GM23338 (cell line): ENCODE measurements at regions not wholly inside any gene's neighbourhood (a gene's known extent, or its start where the extent isn't known, plus 50 kb on each side); places are given as distances from the start of the nearest gene placed in this dataset.

ENCODE experiments used
- ATAC-seq: fragments of 200-7000 bp; cut with Tn5 transposase; 3 replicates; pipeline ENCODE4 v1.9.1; 2020
- DNase-seq: peaks from one replicate; pipeline ENCODE4 v3.0.0-alpha.2; 2015; ENCODE audit warnings: low spot score
- H2AFZ ChIP-seq: fragments of 200-600 bp; sonication (generic); 2 replicates; pipeline ENCODE4 v1.8.0; 2016; ENCODE audit warnings: antibody characterized with exemption, mild to moderate bottlenecking, moderate library complexity
- H3F3A ChIP-seq: fragments of 200-600 bp; sonication (generic); replicated peaks from 2 replicates; pipeline ENCODE4 v1.8.0; 2017; ENCODE audit warnings: antibody characterized with exemption, mixed run types, low read depth
- H3K27ac ChIP-seq: fragments of 200-600 bp; sonication (generic); 2 replicates; pipeline ENCODE4 v1.6.1; 2016; ENCODE audit warnings: low read depth
- H3K27me3 ChIP-seq: fragments of 200-600 bp; sonication (generic); 2 replicates; pipeline ENCODE4 v1.8.0; 2016; ENCODE audit warnings: mild to moderate bottlenecking, mixed run types, moderate library complexity; ENCODE audit not compliant: insufficient read depth
- H3K36me3 ChIP-seq: fragments of 200-600 bp; sonication (generic); 2 replicates; pipeline ENCODE4 v1.8.0; 2016; ENCODE audit warnings: mild to moderate bottlenecking; ENCODE audit not compliant: insufficient read depth
- H3K4me1 ChIP-seq: fragments of 200-600 bp; sonication (generic); 2 replicates; pipeline ENCODE4 v1.8.0; 2016; ENCODE audit warnings: mild to moderate bottlenecking, moderate library complexity; ENCODE audit not compliant: insufficient read depth
- H3K4me2 ChIP-seq: fragments of 200-600 bp; sonication (generic); 2 replicates; pipeline ENCODE4 v1.7.1; 2017; ENCODE audit warnings: mixed run types
- H3K4me3 ChIP-seq: fragments of 200-600 bp; sonication (generic); 2 replicates; pipeline ENCODE4 v1.6.1; 2016; ENCODE audit warnings: mixed run types
- H3K79me2 ChIP-seq: fragments of 200-600 bp; sonication (generic); replicated peaks from 2 replicates; pipeline ENCODE4 v1.8.0; 2017; ENCODE audit warnings: mild to moderate bottlenecking; ENCODE audit not compliant: insufficient read depth
- H3K9me2 ChIP-seq: fragments of 200-600 bp; sonication (generic); 2 replicates; pipeline ENCODE4 v1.8.0; 2017; ENCODE audit not compliant: insufficient read depth
- H4K20me1 ChIP-seq: fragments of 200-600 bp; sonication (generic); replicated peaks from 2 replicates; pipeline ENCODE4 v1.8.0; 2017; ENCODE audit warnings: mild to moderate bottlenecking; ENCODE audit not compliant: insufficient read depth
- H3K27ac Mint-ChIP-seq: 2 replicates; pipeline ENCODE4 v1.8.0; 2020; ENCODE audit warnings: inconsistent platforms, mild to moderate bottlenecking, moderate library complexity, mixed read lengths
- H3K27me3 Mint-ChIP-seq: 3 replicates; pipeline ENCODE4 v1.8.0; 2022; ENCODE audit warnings: low read depth, mild to moderate bottlenecking, moderate library complexity, mixed read lengths, inconsistent platforms; ENCODE audit not compliant: insufficient read depth, poor library complexity
- H3K36me3 Mint-ChIP-seq: 3 replicates; pipeline ENCODE4 v1.8.0; 2021; ENCODE audit warnings: low read depth, mild to moderate bottlenecking, inconsistent platforms, moderate library complexity, mixed read lengths
- H3K4me1 Mint-ChIP-seq: 3 replicates; pipeline ENCODE4 v1.8.0; 2020; ENCODE audit warnings: mild to moderate bottlenecking, inconsistent platforms, mixed read lengths
- H3K4me3 Mint-ChIP-seq: 3 replicates; pipeline ENCODE4 v1.8.0; 2021; ENCODE audit warnings: moderate library complexity, mild to moderate bottlenecking, inconsistent platforms, mixed read lengths
- H3K9me3 Mint-ChIP-seq: 3 replicates; pipeline ENCODE4 v1.8.0; 2020; ENCODE audit warnings: moderate library complexity, mild to moderate bottlenecking, inconsistent platforms, mixed read lengths
- CREB1 ChIP-seq: fragments of 250-450 bp; sonication (Bioruptor Pico); IDR thresholded peaks from 2 replicates; pipeline ENCODE4 v1.5.0; 2020; ENCODE audit warnings: low read depth, mild to moderate bottlenecking, moderate library complexity
- CTCF ChIP-seq, 2 experiments: fragments of 200-600 bp in 1 of 2; sonication (generic) in 1 of 2; conservative IDR thresholded peaks; 2 replicates each; pipeline versions ENCODE4 v1.5.1 to v1.6.1; 2016 to 2017; ENCODE audit warnings: antibody characterized with exemption in 2 of 2, low read depth in 2 of 2, mild to moderate bottlenecking in 2 of 2, moderate library complexity in 1 of 2
- ETS1 ChIP-seq: IDR thresholded peaks from 2 replicates; pipeline ENCODE4 v1.6.1; 2016; ENCODE audit warnings: antibody characterized with exemption
- EZH2phosphoT487 ChIP-seq: fragments of 200-600 bp; sonication (generic); IDR thresholded peaks from one replicate; pipeline ENCODE4 v1.8.1; 2018; ENCODE audit warnings: antibody characterized with exemption; ENCODE audit not compliant: unreplicated experiment
- JUNB ChIP-seq: IDR thresholded peaks from one replicate; pipeline ENCODE4 v1.6.1; 2016; ENCODE audit warnings: antibody characterized with exemption; ENCODE audit not compliant: unreplicated experiment
- NANOG ChIP-seq: IDR thresholded peaks from 2 replicates; pipeline ENCODE4 v1.6.1; 2016; ENCODE audit warnings: antibody characterized with exemption, borderline replicate concordance
- POLR2AphosphoS5 ChIP-seq: IDR thresholded peaks from 2 replicates; pipeline ENCODE4 v1.6.1; 2016; ENCODE audit warnings: antibody characterized with exemption, low read depth
- STAT1 ChIP-seq: IDR thresholded peaks from one replicate; pipeline ENCODE4 v1.6.1; 2016; ENCODE audit warnings: antibody characterized with exemption; ENCODE audit not compliant: unreplicated experiment
- ZNF114 ChIP-seq: fragments of 250-450 bp; sonication (Bioruptor Pico); IDR thresholded peaks from 2 replicates; pipeline ENCODE4 v1.5.0; 2020; ENCODE audit warnings: mild to moderate bottlenecking, moderate library complexity
- ZNF331 ChIP-seq: fragments of 250-450 bp; sonication (Bioruptor Pico); IDR thresholded peaks from 2 replicates; pipeline ENCODE4 v1.5.0; 2020; ENCODE audit warnings: low read depth, mild to moderate bottlenecking, moderate library complexity

- no peak for DNase-seq
- Histone ChIP-seq H3K36me3 (no peaks in the 10 kb centered on the region), H3K27ac (no peak overlapping the region), H3K4me3 (no peak overlapping the region), H3K4me2 (no peak overlapping the region), H3K27me3 (no peaks in the 10 kb centered on the region), H3F3A (no peaks in the 10 kb centered on the region), H3K4me1 (no peaks in the 10 kb centered on the region), H3K9me2 (no peaks in the 10 kb centered on the region), H2AFZ (no peak overlapping the region), H3K79me2 (no peaks in the 10 kb centered on the region), H4K20me1 (no peaks in the 10 kb centered on the region)
- ATAC-seq = no peak
- no peak overlapping the region for H3K27ac Mint-ChIP-seq
- peaks cover 21% of the 10 kb centered on the region for H3K36me3 Mint-ChIP-seq
- H3K4me1 Mint-ChIP-seq = no peaks in the 10 kb centered on the region
- TF ChIP-seq JUNB = no peak
- H3K9me3 Mint-ChIP-seq = peaks cover 97% of the 10 kb centered on the region
- H3K27me3 Mint-ChIP-seq = no peaks in the 10 kb centered on the region
- H3K4me3 Mint-ChIP-seq = no peak overlapping the region
Observed at GRCh38 chr3:3259181-3259580, 79.7 kb upstream of the CRBN start.

GRCh38 chr3:3258281-3258680 is 78.8 kb upstream of the CRBN start:
- Mint-ChIP-seq H3K4me1 (no peaks in the 10 kb centered on the region), H3K27me3 (peaks cover 3% of the 10 kb centered on the region), H3K36me3 (peaks cover 25% of the 10 kb centered on the region), H3K27ac (no peak overlapping the region), H3K4me3 (no peak overlapping the region), H3K9me3 (peaks cover 97% of the 10 kb centered on the region)
- Histone ChIP-seq H3F3A (no peaks in the 10 kb centered on the region), H3K4me3 (no peak overlapping the region), H3K36me3 (no peaks in the 10 kb centered on the region), H3K27me3 (no peaks in the 10 kb centered on the region), H3K9me2 (no peaks in the 10 kb centered on the region), H2AFZ (no peak overlapping the region), H3K4me1 (no peaks in the 10 kb centered on the region), H3K79me2 (no peaks in the 10 kb centered on the region), H3K27ac (no peak overlapping the region), H3K4me2 (no peak overlapping the region), H4K20me1 (no peaks in the 10 kb centered on the region)
- no peak for TF ChIP-seq STAT1
- TF ChIP-seq NANOG = no peak
- TF ChIP-seq CTCF (conservative IDR thresholded peaks at IDR 0.05; ENCODE audit: low read depth in 2 of 2) = no peak
- no peak for TF ChIP-seq CREB1 (CRISPR knock-in tag)
- DNase-seq (no peak), ATAC-seq (no peak)

DNA sequence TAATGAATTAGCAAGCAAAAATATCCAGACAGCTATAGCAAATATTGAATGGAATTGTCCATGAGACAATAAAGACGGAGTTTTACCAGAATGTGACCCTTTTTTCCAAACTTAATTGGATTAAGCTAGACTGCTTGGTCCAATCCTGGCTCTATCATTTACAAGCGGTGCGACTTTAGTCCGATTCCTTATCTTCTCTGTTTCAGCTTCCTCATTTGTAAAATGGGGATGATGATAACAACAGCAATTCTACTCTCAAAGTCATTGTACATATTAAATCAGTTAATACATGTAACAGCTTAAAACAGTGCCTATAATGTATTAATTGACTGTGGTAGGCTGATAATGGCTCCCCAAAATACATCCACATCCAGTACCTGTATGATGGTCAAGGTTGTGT is 62.1 kb upstream of the CRBN start:
- H3K27ac Mint-ChIP-seq = no peak overlapping the region
- TF ChIP-seq POLR2AphosphoS5 = no peak
- TF ChIP-seq ZNF331 = no peak
- TF ChIP-seq EZH2phosphoT487 = no peak
- TF ChIP-seq ZNF114 (CRISPR knock-in tag) = no peak
- TF ChIP-seq ETS1 = no peak
- no peak for TF ChIP-seq JUNB
- no peak for TF ChIP-seq CREB1 (CRISPR knock-in tag)
- Histone ChIP-seq H3K9me2 (no peaks in the 10 kb centered on the region), H3K27me3 (no peaks in the 10 kb centered on the region), H2AFZ (no peak overlapping the region), H3K79me2 (no peaks in the 10 kb centered on the region), H4K20me1 (no peaks in the 10 kb centered on the region), H3F3A (no peaks in the 10 kb centered on the region), H3K27ac (no peak overlapping the region), H3K36me3 (no peaks in the 10 kb centered on the region), H3K4me1 (no peaks in the 10 kb centered on the region), H3K4me3 (no peak overlapping the region), H3K4me2 (no peak overlapping the region)
- peaks cover 25% of the 10 kb centered on the region; the same call in 2 of the 3 replicates for H3K36me3 Mint-ChIP-seq
- no peaks in the 10 kb centered on the region for H3K4me1 Mint-ChIP-seq
- H3K4me3 Mint-ChIP-seq = no peak overlapping the region
- H3K9me3 Mint-ChIP-seq = peaks cover 98% of the 10 kb centered on the region
- DNase-seq (no peak), ATAC-seq (no peak)
- H3K27me3 Mint-ChIP-seq = no peaks in the 10 kb centered on the region
